Fibroblast of lung (primary cell): ENCODE measurements at regions not wholly inside any gene's neighbourhood (a gene's known extent, or its start where the extent isn't known, plus 50 kb on each side); places are given as distances from the start of the nearest gene placed in this dataset.

Experiments used
- DNase-seq, 2 donors: peaks; one replicate each; pipeline versions ENCODE4 v3.0.0 to v3.0.0-alpha.2; 2010; ENCODE audit warnings: low read depth in 2 of 2
- H2AFZ ChIP-seq: 2 replicates; pipeline ENCODE4 v1.5.1; 2012; ENCODE audit warnings: low read length, control low read depth, inconsistent platforms
- H3K27ac ChIP-seq: 2 replicates; pipeline ENCODE4 v1.5.1; 2011; ENCODE audit warnings: low read length, control low read depth; ENCODE audit not compliant: insufficient read depth
- H3K27me3 ChIP-seq: 2 replicates; pipeline ENCODE4 v1.5.1; 2011; ENCODE audit warnings: mild to moderate bottlenecking, low read length; ENCODE audit not compliant: control insufficient read depth, insufficient read depth
- H3K36me3 ChIP-seq: 2 replicates; pipeline ENCODE4 v1.5.1; 2011; ENCODE audit warnings: low read length; ENCODE audit not compliant: control insufficient read depth, insufficient read depth
- H3K4me1 ChIP-seq: 2 replicates; pipeline ENCODE4 v1.5.1; 2011; ENCODE audit warnings: low read length; ENCODE audit not compliant: control insufficient read depth, insufficient read depth; ENCODE audit errors: extremely low read depth
- H3K4me2 ChIP-seq: 2 replicates; pipeline ENCODE4 v1.5.1; 2011; ENCODE audit warnings: low read length, control low read depth; ENCODE audit not compliant: insufficient read depth; ENCODE audit errors: extremely low read depth
- H3K4me3 ChIP-seq, 4 experiments: fragments of 200-600 bp in 1 of 4; sonication (generic) in 1 of 4; replicated peaks in 1 of 4; 2 replicates each; pipeline ENCODE4 v1.5.1; 2011 to 2016; ENCODE audit warnings: low read length in 4 of 4, low read depth in 3 of 4, mild to moderate bottlenecking in 3 of 4, control low read depth in 2 of 4, inconsistent platforms in 1 of 4, mixed read lengths in 1 of 4; ENCODE audit not compliant: insufficient read depth in 1 of 4; ENCODE audit errors: control extremely low read depth in 1 of 4
- H3K79me2 ChIP-seq: 2 replicates; pipeline ENCODE4 v1.5.1; 2012; ENCODE audit warnings: mild to moderate bottlenecking, low read length, inconsistent platforms; ENCODE audit not compliant: control insufficient read depth, insufficient read depth
- H3K9ac ChIP-seq: 2 replicates; pipeline ENCODE4 v1.5.1; 2011; ENCODE audit warnings: mild to moderate bottlenecking, low read length, control low read depth; ENCODE audit not compliant: insufficient read depth
- H3K9me3 ChIP-seq: 2 replicates; pipeline ENCODE4 v1.5.1; 2012; ENCODE audit warnings: low read depth, low read length; ENCODE audit not compliant: control insufficient read depth, insufficient read depth
- H4K20me1 ChIP-seq: 2 replicates; pipeline ENCODE4 v1.5.1; 2011; ENCODE audit warnings: low read length; ENCODE audit not compliant: control insufficient read depth, insufficient read depth; ENCODE audit errors: extremely low read depth
- CTCF ChIP-seq, 2 donors: IDR thresholded peaks in 1 of 2; conservative IDR thresholded peaks in 1 of 2; 1 replicate in 1 of 2; 2 replicates in 1 of 2; pipeline ENCODE4 v1.5.1; 2011 to 2012; ENCODE audit warnings: low read length in 2 of 2, control low read depth in 1 of 2, inconsistent platforms in 1 of 2, low read depth in 1 of 2, mild to moderate bottlenecking in 1 of 2
- EZH2 ChIP-seq: IDR thresholded peaks from 2 replicates; pipeline ENCODE4 v1.5.1; 2012; ENCODE audit warnings: low read length, control low read depth, mild to moderate bottlenecking; ENCODE audit errors: missing control alignments

GRCh38 chr4:10347281-10347795, 109.9 kb downstream of the ZNF518B start:
- Histone ChIP-seq H3K4me1 (no peaks in the 10 kb centered on the region), H3K4me2 (no peak overlapping the region), H3K9ac (no peak overlapping the region), H2AFZ (no peak overlapping the region), H3K27me3 (no peaks in the 10 kb centered on the region), H3K4me3 (no peak overlapping the region), H3K36me3 (no peaks in the 10 kb centered on the region), H3K27ac (no peak overlapping the region), H3K9me3 (no peaks in the 10 kb centered on the region), H4K20me1 (no peaks in the 10 kb centered on the region), H3K79me2 (no peaks in the 10 kb centered on the region)
- no peak for DNase-seq
- TF ChIP-seq EZH2: no peak
- no peak for TF ChIP-seq CTCF (conservative IDR thresholded peaks at IDR 0.05 in 1 of 2, IDR thresholded peaks at IDR 0.05 in 1 of 2; ENCODE audit: low read depth in 1 of 2, low read length in 2 of 2)

GRCh38 chr4:10346023-10346422, 111.2 kb downstream of the ZNF518B start:
- Histone ChIP-seq H2AFZ (no peak overlapping the region), H3K79me2 (no peaks in the 10 kb centered on the region), H3K9me3 (no peaks in the 10 kb centered on the region), H3K4me3 (no peak overlapping the region), H3K36me3 (no peaks in the 10 kb centered on the region), H3K27me3 (no peaks in the 10 kb centered on the region), H3K9ac (no peak overlapping the region), H3K4me2 (no peak overlapping the region), H3K27ac (no peak overlapping the region), H3K4me1 (no peaks in the 10 kb centered on the region), H4K20me1 (no peaks in the 10 kb centered on the region)
- no peak for DNase-seq
- TF ChIP-seq CTCF (conservative IDR thresholded peaks at IDR 0.05 in 1 of 2, IDR thresholded peaks at IDR 0.05 in 1 of 2; ENCODE audit: low read depth in 1 of 2, low read length in 2 of 2) (no peak), EZH2 (no peak)

- no peaks in the 10 kb centered on the region for H3K9me3 ChIP-seq
- no peak overlapping the region for H3K4me2 ChIP-seq
- H2AFZ ChIP-seq: no peak overlapping the region
- no peak overlapping the region for H3K4me3 ChIP-seq
- no peaks in the 10 kb centered on the region for H4K20me1 ChIP-seq
- no peaks in the 10 kb centered on the region for H3K4me1 ChIP-seq
- H3K36me3 ChIP-seq: no peaks in the 10 kb centered on the region
- no peak for DNase-seq
- TF ChIP-seq CTCF (conservative IDR thresholded peaks at IDR 0.05 in 1 of 2, IDR thresholded peaks at IDR 0.05 in 1 of 2; ENCODE audit: low read depth in 1 of 2, low read length in 2 of 2) (no peak), EZH2 (no peak)
- H3K27ac ChIP-seq: no peak overlapping the region
- H3K27me3 ChIP-seq: no peaks in the 10 kb centered on the region
- no peaks in the 10 kb centered on the region for H3K79me2 ChIP-seq
- no peak overlapping the region for H3K9ac ChIP-seq
Observed at GRCh38 chr4:10345381-10345784, 111.8 kb downstream of the ZNF518B start.
